Psoas muscle (tissue), 7 donors: ENCODE measurements at regions not wholly inside any gene's neighbourhood (a gene's known extent, or its start where the extent isn't known, plus 50 kb on each side); places are given as distances from the start of the nearest gene placed in this dataset.

Source experiments
- ATAC-seq, 4 donors: fragments of 200-7000 bp; cut with Tn5 transposase; one replicate each; pipeline ENCODE4 v1.9.1; 2020; ENCODE audit warnings: moderate library complexity in 3 of 4, mild to moderate bottlenecking in 2 of 4
- DNase-seq, 2 donors: peaks; one replicate each; pipeline ENCODE4 v3.0.0-alpha.2; 2020
- H3K27ac ChIP-seq: fragments of 200-600 bp; one replicate; pipeline ENCODE4 v1.8.0; 2022
- H3K27me3 ChIP-seq, 3 donors: fragments of 200-600 bp in 1 of 3; one replicate each; pipeline versions ENCODE4 v1.6.1 to v1.8.0; 2013 to 2022; ENCODE audit warnings: low read length in 2 of 3, mild to moderate bottlenecking in 2 of 3, moderate library complexity in 1 of 3; ENCODE audit not compliant: insufficient read depth in 3 of 3
- H3K36me3 ChIP-seq, 2 donors: fragments of 200-600 bp in 1 of 2; one replicate each; pipeline versions ENCODE4 v1.6.1 to v1.8.0; 2013 to 2022; ENCODE audit warnings: low read depth in 1 of 2, mild to moderate bottlenecking in 1 of 2, moderate library complexity in 1 of 2; ENCODE audit not compliant: insufficient read depth in 1 of 2
- H3K4me1 ChIP-seq: fragments of 200-600 bp; one replicate; pipeline ENCODE4 v1.8.0; 2022
- H3K4me3 ChIP-seq: fragments of 200-600 bp; one replicate; pipeline ENCODE4 v1.8.0; 2022; ENCODE audit warnings: mild to moderate bottlenecking
- H3K9me3 ChIP-seq: fragments of 200-600 bp; one replicate; pipeline ENCODE4 v1.8.0; 2022
- CTCF ChIP-seq: fragments of 200-600 bp; IDR thresholded peaks from one replicate; pipeline ENCODE4 v1.8.0; 2022; ENCODE audit warnings: antibody characterized with exemption
- WGBS, 3 donors: extraction: QIAGEN DNeasy Blood & Tissue Kit; methylation state at CpG; one replicate each; pipeline versions ENCODE4 v1.1.6 to v1.1.7; 2013; 5-methylcytosine and 5-hydroxymethylcytosine counted together
- intact Hi-C, 2 donors: fragments of 100-400 bp; cut with DNase I; formaldehyde crosslinking; loops; one replicate each; pipeline versions ENCODE4 v1.11.0 to v1.14.2; 2022
- donor health status: healthy with polysubstance abuse.
- donor health status: DM: no; HTN: no; CAD: no; lungs with moderate emphysema.
- donor health status: Bipolar disorder and iron deficiency.
- donor health status: healthy.
- donor health status: DM: yes; HTN: yes; CAD: no.
- donor health status: DM: no; HTN: no; CAD: no.
- donor health status: DM: yes; HTN: yes; CAD: no.

GRCh38 chr1:163772246-163772645 lies 450.5 kb downstream of the NUF2 start:
- Histone ChIP-seq H3K27me3 (no peaks in the 10 kb centered on the region), H3K4me3 (no peak overlapping the region), H3K36me3 (no peaks in the 10 kb centered on the region), H3K4me1 (no peaks in the 10 kb centered on the region), H3K9me3 (no peaks in the 10 kb centered on the region), H3K27ac (no peak overlapping the region)
- 91 to 96% (median 96%) methylated on average over 1 of the region's 1 CpG for WGBS, 3 donors
- intact Hi-C loops, result no loop called here
- ATAC-seq (no peak), DNase-seq (no peak)
- no peak for TF ChIP-seq CTCF

- WGBS, 3 donors, result 73 to 82% (median 76%) methylated on average over 2 of the region's 2 CpGs
- intact Hi-C loops, result loop anchor here in 1 of 2 donors (1.0 kb wide), 1 partner anchor 22 kb away; no protein-coding TSS in a partner anchor
- no peak for DNase-seq
Measured at GRCh38 chr1:163773396-163773795, 451.6 kb downstream of the NUF2 start.

GRCh38 chr1:163774401-163774945 lies 452.7 kb downstream of the NUF2 start:
- Histone ChIP-seq H3K4me3 (no peak overlapping the region), H3K4me1 (no peaks in the 10 kb centered on the region), H3K27ac (no peak overlapping the region), H3K27me3 (no peaks in the 10 kb centered on the region), H3K9me3 (peaks cover 4% of the 10 kb centered on the region), H3K36me3 (no peaks in the 10 kb centered on the region)
- TF ChIP-seq CTCF, result no peak
- ATAC-seq, result no peak
- 42 to 55% (median 50%) methylated on average over 9 of the region's 9 CpGs for WGBS, 3 donors
- DNase-seq, result no peak
- intact Hi-C loops, result no loop called here

More at GRCh38 chr1:163773396-163773795, 451.6 kb downstream of the NUF2 start:
- no peak overlapping the region for H3K4me3 ChIP-seq
- peaks cover 2% of the 10 kb centered on the region for H3K9me3 ChIP-seq
- no peaks in the 10 kb centered on the region for H3K36me3 ChIP-seq
- H3K27me3 ChIP-seq, result no peaks in the 10 kb centered on the region
- no peak for TF ChIP-seq CTCF
- H3K27ac ChIP-seq, result no peak overlapping the region
- no peak for ATAC-seq
- H3K4me1 ChIP-seq, result no peaks in the 10 kb centered on the region

- intact Hi-C loops, result no loop called here
- no peak for ATAC-seq
Measured at GRCh38 chr1:163774978-163775620, 453.3 kb downstream of the NUF2 start.

More at GRCh38 chr1:163774978-163775620, 453.3 kb downstream of the NUF2 start:
- no peaks in the 10 kb centered on the region for H3K36me3 ChIP-seq
- TF ChIP-seq CTCF, result no peak
- no peak overlapping the region for H3K27ac ChIP-seq
- DNase-seq, result no peak
- WGBS, 3 donors, result 20 to 22% (median 21%) methylated on average over 8 of the region's 8 CpGs
- H3K4me3 ChIP-seq, result no peak overlapping the region
- no peaks in the 10 kb centered on the region for H3K4me1 ChIP-seq
- H3K27me3 ChIP-seq, result no peaks in the 10 kb centered on the region
- H3K9me3 ChIP-seq, result peaks cover 4% of the 10 kb centered on the region
